Activated T-cell treated with anti-CD3 and anti-CD28 coated beads, Interleukin-2, amount 50 U/mL, for 4 hours (primary cell): ENCODE measurements at regions not wholly inside any gene's neighbourhood (a gene's known extent, or its start where the extent isn't known, plus 50 kb on each side); places are given as distances from the start of the nearest gene placed in this dataset.

Source experiments
- ATAC-seq, 2 donors: fragments of 200-7000 bp; cut with Tn5 transposase; one replicate each; pipeline ENCODE4 v1.10.0; 2021
- DNase-seq: peaks from one replicate; pipeline ENCODE4 v3.0.0-alpha.2; 2020
- H3K27me3 Mint-ChIP-seq: one replicate; pipeline ENCODE4 v1.8.0; 2021; ENCODE audit warnings: low read depth, mixed read lengths
- H3K36me3 Mint-ChIP-seq: one replicate; pipeline ENCODE4 v1.8.0; 2022; ENCODE audit warnings: mixed read lengths; ENCODE audit not compliant: insufficient read depth
- H3K4me1 Mint-ChIP-seq: one replicate; pipeline ENCODE4 v1.8.0; 2021; ENCODE audit warnings: low read depth, mixed read lengths
- H3K4me3 Mint-ChIP-seq: one replicate; pipeline ENCODE4 v1.8.0; 2021; ENCODE audit warnings: mild to moderate bottlenecking, moderate library complexity, mixed read lengths
- H3K9me3 Mint-ChIP-seq: one replicate; pipeline ENCODE4 v1.8.0; 2021; ENCODE audit warnings: mixed read lengths

GRCh38 chr13:47064381-47064780 lies 167.5 kb upstream of the HTR2A start:
- no peaks in the 10 kb centered on the region for H3K4me1 Mint-ChIP-seq
- no peaks in the 10 kb centered on the region for H3K36me3 Mint-ChIP-seq
- no peak for DNase-seq
- no peak for ATAC-seq
- no peak overlapping the region for H3K4me3 Mint-ChIP-seq
- peaks cover 19% of the 10 kb centered on the region for H3K9me3 Mint-ChIP-seq
- peaks cover 4% of the 10 kb centered on the region for H3K27me3 Mint-ChIP-seq

- Mint-ChIP-seq H3K4me1 (no peaks in the 10 kb centered on the region), H3K27me3 (no peaks in the 10 kb centered on the region), H3K36me3 (no peaks in the 10 kb centered on the region), H3K4me3 (no peak overlapping the region), H3K9me3 (no peaks in the 10 kb centered on the region)
- DNase-seq (no peak), ATAC-seq (no peak)
Measured at GRCh38 chr13:47049276-47049989, 152.6 kb upstream of the HTR2A start.

GRCh38 chr13:47046706-47047105 lies 149.9 kb upstream of the HTR2A start:
- DNase-seq (no peak), ATAC-seq (no peak)
- H3K4me1 Mint-ChIP-seq = no peaks in the 10 kb centered on the region
- no peak overlapping the region for H3K4me3 Mint-ChIP-seq
- H3K36me3 Mint-ChIP-seq = no peaks in the 10 kb centered on the region
- H3K27me3 Mint-ChIP-seq = peaks cover 7% of the 10 kb centered on the region
- no peaks in the 10 kb centered on the region for H3K9me3 Mint-ChIP-seq

- H3K27me3 Mint-ChIP-seq = peaks cover 7% of the 10 kb centered on the region
- no peaks in the 10 kb centered on the region for H3K36me3 Mint-ChIP-seq
- H3K4me3 Mint-ChIP-seq = no peak overlapping the region
- ATAC-seq = no peak
- H3K4me1 Mint-ChIP-seq = no peaks in the 10 kb centered on the region
- no peaks in the 10 kb centered on the region for H3K9me3 Mint-ChIP-seq
- no peak for DNase-seq
Measured at GRCh38 chr13:47044842-47045241, 148.0 kb upstream of the HTR2A start.

GRCh38 chr13:47039106-47039505 lies 142.3 kb upstream of the HTR2A start:
- no peak for ATAC-seq
- no peak for DNase-seq
- Mint-ChIP-seq H3K36me3 (no peaks in the 10 kb centered on the region), H3K9me3 (no peaks in the 10 kb centered on the region), H3K4me3 (no peak overlapping the region), H3K4me1 (no peaks in the 10 kb centered on the region), H3K27me3 (peaks cover 8% of the 10 kb centered on the region)

GRCh38 chr13:47038188-47038587 lies 141.3 kb upstream of the HTR2A start:
- Mint-ChIP-seq H3K36me3 (no peaks in the 10 kb centered on the region), H3K9me3 (no peaks in the 10 kb centered on the region), H3K4me1 (no peaks in the 10 kb centered on the region), H3K27me3 (peaks cover 3% of the 10 kb centered on the region), H3K4me3 (no peak overlapping the region)
- ATAC-seq (no peak), DNase-seq (no peak)

- ATAC-seq (no peak), DNase-seq (no peak)
- H3K4me3 Mint-ChIP-seq = no peak overlapping the region
- H3K9me3 Mint-ChIP-seq = no peaks in the 10 kb centered on the region
- H3K36me3 Mint-ChIP-seq = no peaks in the 10 kb centered on the region
- H3K4me1 Mint-ChIP-seq = no peaks in the 10 kb centered on the region
- H3K27me3 Mint-ChIP-seq = peaks cover 3% of the 10 kb centered on the region
Measured at GRCh38 chr13:47036294-47037008, 139.6 kb upstream of the HTR2A start.

GRCh38 chr13:47033216-47033615 lies 136.4 kb upstream of the HTR2A start:
- DNase-seq (no peak), ATAC-seq (no peak)
- Mint-ChIP-seq H3K4me3 (no peak overlapping the region), H3K4me1 (no peaks in the 10 kb centered on the region), H3K27me3 (peaks cover 3% of the 10 kb centered on the region), H3K9me3 (no peaks in the 10 kb centered on the region), H3K36me3 (no peaks in the 10 kb centered on the region)

- Mint-ChIP-seq H3K27me3 (no peaks in the 10 kb centered on the region), H3K4me1 (no peaks in the 10 kb centered on the region), H3K4me3 (no peak overlapping the region), H3K36me3 (no peaks in the 10 kb centered on the region), H3K9me3 (no peaks in the 10 kb centered on the region)
- ATAC-seq = no peak
- no peak for DNase-seq
Measured at GRCh38 chr13:47027780-47028437, 131.1 kb upstream of the HTR2A start.

GRCh38 chr13:47025791-47026447 lies 129.1 kb upstream of the HTR2A start:
- ATAC-seq (no peak), DNase-seq (no peak)
- Mint-ChIP-seq H3K4me1 (no peaks in the 10 kb centered on the region), H3K4me3 (no peak overlapping the region), H3K27me3 (no peaks in the 10 kb centered on the region), H3K36me3 (no peaks in the 10 kb centered on the region), H3K9me3 (no peaks in the 10 kb centered on the region)

GRCh38 chr13:47019977-47020376 lies 123.1 kb upstream of the HTR2A start:
- Mint-ChIP-seq H3K27me3 (no peaks in the 10 kb centered on the region), H3K4me1 (no peaks in the 10 kb centered on the region), H3K36me3 (no peaks in the 10 kb centered on the region), H3K4me3 (no peak overlapping the region), H3K9me3 (no peaks in the 10 kb centered on the region)
- ATAC-seq = no peak
- DNase-seq = no peak

- DNase-seq (no peak), ATAC-seq (no peak)
- H3K4me3 Mint-ChIP-seq = no peak overlapping the region
- H3K27me3 Mint-ChIP-seq = no peaks in the 10 kb centered on the region
- no peaks in the 10 kb centered on the region for H3K9me3 Mint-ChIP-seq
- H3K36me3 Mint-ChIP-seq = no peaks in the 10 kb centered on the region
- no peaks in the 10 kb centered on the region for H3K4me1 Mint-ChIP-seq
Measured at GRCh38 chr13:47017476-47017875, 120.6 kb upstream of the HTR2A start.

- H3K9me3 Mint-ChIP-seq = no peaks in the 10 kb centered on the region
- ATAC-seq (no peak), DNase-seq (no peak)
- no peaks in the 10 kb centered on the region for H3K36me3 Mint-ChIP-seq
- no peak overlapping the region for H3K4me3 Mint-ChIP-seq
- no peaks in the 10 kb centered on the region for H3K4me1 Mint-ChIP-seq
- H3K27me3 Mint-ChIP-seq = peaks cover 6% of the 10 kb centered on the region
Measured at GRCh38 chr13:47008318-47008717, 111.5 kb upstream of the HTR2A start.

- H3K9me3 Mint-ChIP-seq = no peaks in the 10 kb centered on the region
- H3K36me3 Mint-ChIP-seq = no peaks in the 10 kb centered on the region
- DNase-seq (no peak), ATAC-seq (no peak)
- no peaks in the 10 kb centered on the region for H3K4me1 Mint-ChIP-seq
- no peak overlapping the region for H3K4me3 Mint-ChIP-seq
- H3K27me3 Mint-ChIP-seq = peaks cover 12% of the 10 kb centered on the region
Measured at GRCh38 chr13:47005756-47006414, 109.0 kb upstream of the HTR2A start.
